ENCODE measurements at regions not wholly inside any gene's neighbourhood (a gene's known extent, or its start where the extent isn't known, plus 50 kb on each side); places are given as distances from the start of the nearest gene placed in this dataset.

GRCh38 chrX:79645749-79646148, 278.6 kb upstream of the ITM2A start:
- no peak for TF ChIP-seq CTCF (IDR thresholded peaks at IDR 0.05; ENCODE audit: insufficient read depth, low read depth, low read length, missing control alignments)
- H3K4me3 ChIP-seq (ENCODE audit: low read depth, low read length) = no peak overlapping the region
- no peak for DNase-seq (ENCODE audit: low read depth)

GRCh38 chrX:79631526-79631925, 264.4 kb upstream of the ITM2A start:
- DNase-seq (ENCODE audit: low read depth) = no peak
- no peak for TF ChIP-seq CTCF (IDR thresholded peaks at IDR 0.05; ENCODE audit: insufficient read depth, low read depth, low read length, missing control alignments)
- H3K4me3 ChIP-seq (ENCODE audit: low read depth, low read length) = no peak overlapping the region

- H3K4me3 ChIP-seq (ENCODE audit: low read depth, low read length) = no peak overlapping the region
- TF ChIP-seq CTCF (IDR thresholded peaks at IDR 0.05; ENCODE audit: insufficient read depth, low read depth, low read length, missing control alignments) = no peak
- DNase-seq (ENCODE audit: low read depth) = peak; percentile 54
These were observed 263.2 kb upstream of the ITM2A start for GRCh38 chrX:79630033-79631009.

GRCh38 chrX:79623098-79623762, 256.1 kb upstream of the ITM2A start:
- peak; percentile 9 for DNase-seq (ENCODE audit: low read depth)
- TF ChIP-seq CTCF (IDR thresholded peaks at IDR 0.05; ENCODE audit: insufficient read depth, low read depth, low read length, missing control alignments) = no peak
- H3K4me3 ChIP-seq (ENCODE audit: low read depth, low read length) = no peak overlapping the region

- DNase-seq (ENCODE audit: low read depth) = no peak
- TF ChIP-seq CTCF (IDR thresholded peaks at IDR 0.05; ENCODE audit: insufficient read depth, low read depth, low read length, missing control alignments) = no peak
- no peak overlapping the region for H3K4me3 ChIP-seq (ENCODE audit: low read depth, low read length)
These were observed 251.1 kb upstream of the ITM2A start for GRCh38 chrX:79618280-79618679.

- no peak for TF ChIP-seq CTCF (IDR thresholded peaks at IDR 0.05; ENCODE audit: insufficient read depth, low read depth, low read length, missing control alignments)
- H3K4me3 ChIP-seq (ENCODE audit: low read depth, low read length) = no peak overlapping the region
- DNase-seq (ENCODE audit: low read depth) = no peak
These were observed 237.2 kb upstream of the ITM2A start for GRCh38 chrX:79604364-79604763.
